H1 (cell line): ENCODE measurements at regions not wholly inside any gene's neighbourhood (a gene's known extent, or its start where the extent isn't known, plus 50 kb on each side); places are given as distances from the start of the nearest gene placed in this dataset.
A peak's percentile ranks its signal among the peaks of the same experiment; 100 is the strongest.

Experiments used
- CTCF ChIA-PET: fragments of 300-600 bp; sonication (Branson Sonifier 250); formaldehyde crosslinking; loops from one replicate; lab custom pipeline; 2021; ENCODE audit not compliant: partially characterized antibody; lab: Charles Lee
- POLR2A ChIA-PET: fragments of 300-600 bp; sonication (Branson Sonifier 250); formaldehyde crosslinking; loops from one replicate; lab custom pipeline; 2021; ENCODE audit warnings: inconsistent platforms; ENCODE audit not compliant: partially characterized antibody; lab: Charles Lee
- DNase-seq, 2 experiments: peaks; one replicate each; pipeline versions ENCODE4 v3.0.0 to v3.0.0-alpha.2; 2010 to 2022; ENCODE audit warnings: low spot score in 2 of 2, low read depth in 1 of 2, mixed read lengths in 1 of 2
- FAIRE-seq: peaks from 2 replicates; lab custom pipeline; 2011; peaks lifted over from hg19 to GRCh38; lab: Jason Lieb, UNC
- H2AFZ ChIP-seq: 2 replicates; pipeline ENCODE4 v1.8.1; 2012; ENCODE audit warnings: low read length, inconsistent platforms
- H2AK5ac ChIP-seq: 2 replicates; pipeline ENCODE4 v1.6.1; 2013; ENCODE audit warnings: low read depth, low read length
- H2BK120ac ChIP-seq: replicated peaks from 2 replicates; pipeline ENCODE3; 2013; ENCODE audit warnings: low read depth, low read length, inconsistent platforms
- H2BK12ac ChIP-seq: 2 replicates; pipeline ENCODE4 v1.6.1; 2013; ENCODE audit warnings: low read depth, low read length
- H2BK15ac ChIP-seq: 2 replicates; pipeline ENCODE4 v1.6.1; 2013; ENCODE audit warnings: low read length
- H2BK20ac ChIP-seq: 2 replicates; pipeline ENCODE4 v1.6.1; 2013; ENCODE audit warnings: low read length
- H2BK5ac ChIP-seq: 2 replicates; pipeline ENCODE4 v1.6.1; 2013; ENCODE audit warnings: low read depth, low read length
- H3K14ac ChIP-seq: 2 replicates; pipeline ENCODE4 v1.6.1; 2013; ENCODE audit warnings: inconsistent platforms; ENCODE audit not compliant: insufficient read length
- H3K18ac ChIP-seq: 2 replicates; pipeline ENCODE4 v1.6.1; 2013; ENCODE audit warnings: low read length; ENCODE audit errors: extremely low read depth
- H3K23ac ChIP-seq: 2 replicates; pipeline ENCODE4 v1.6.1; 2013; ENCODE audit warnings: inconsistent platforms; ENCODE audit not compliant: insufficient read length
- H3K23me2 ChIP-seq: 2 replicates; pipeline ENCODE4 v1.6.1; 2013; ENCODE audit warnings: low read depth, low read length
- H3K27ac ChIP-seq: 2 replicates; pipeline ENCODE4 v1.6.1; 2011; ENCODE audit warnings: low read depth, low read length, inconsistent platforms
- H3K27me3 ChIP-seq, 4 experiments: replicated peaks in 1 of 4; 1 replicate in 1 of 4; 2 replicates in 3 of 4; pipeline versions ENCODE4 v1.6.1 to v1.8.1; 2011 to 2013; ENCODE audit warnings: low read length in 3 of 4, mild to moderate bottlenecking in 3 of 4, inconsistent platforms in 2 of 4, mixed read lengths in 2 of 4, moderate library complexity in 1 of 4; ENCODE audit not compliant: control insufficient read depth in 3 of 4, insufficient read depth in 3 of 4; ENCODE audit errors: extremely low read depth in 1 of 4
- H3K36me3 ChIP-seq, 4 experiments: 2 replicates each; pipeline versions ENCODE4 v1.6.1 to v1.8.1; 2011 to 2013; ENCODE audit warnings: mild to moderate bottlenecking in 4 of 4, low read length in 3 of 4, moderate library complexity in 2 of 4, control low read depth in 1 of 4, inconsistent platforms in 1 of 4; ENCODE audit not compliant: insufficient read depth in 4 of 4, control insufficient read depth in 2 of 4
- H3K4ac ChIP-seq: replicated peaks from 2 replicates; pipeline ENCODE3; 2013; ENCODE audit warnings: low read length, low read depth, mixed read lengths, inconsistent platforms; ENCODE audit not compliant: insufficient read length
- H3K4me1 ChIP-seq, 4 experiments: replicated peaks in 1 of 4; 1 replicate in 1 of 4; 2 replicates in 3 of 4; pipeline versions ENCODE4 v1.6.1 to v1.8.1; 2011 to 2013; ENCODE audit warnings: low read length in 3 of 4, inconsistent platforms in 2 of 4, mixed read lengths in 1 of 4; ENCODE audit not compliant: insufficient read depth in 4 of 4, control insufficient read depth in 3 of 4
- H3K4me2 ChIP-seq, 2 experiments: 2 replicates each; pipeline versions ENCODE4 v1.6.1 to v1.8.1; 2011 to 2013; ENCODE audit warnings: low read depth in 2 of 2, low read length in 2 of 2, control low read depth in 1 of 2, inconsistent platforms in 1 of 2, mild to moderate bottlenecking in 1 of 2; ENCODE audit not compliant: insufficient read depth in 1 of 2
- H3K4me3 ChIP-seq, 4 experiments: fragments of 200-600, 300-600 bp in 1 of 4; sonication (generic), shearing (Covaris generic), sonication (Bioruptor Twin) in 1 of 4; 2 replicates each; pipeline versions ENCODE4 v1.5.1 to v1.8.1; 2011 to 2016; ENCODE audit warnings: low read length in 4 of 4, low read depth in 3 of 4, control low read depth in 2 of 4, inconsistent platforms in 2 of 4, mild to moderate bottlenecking in 2 of 4, mixed read lengths in 1 of 4, moderate library complexity in 1 of 4; ENCODE audit not compliant: insufficient read depth in 2 of 4; ENCODE audit errors: extremely low read depth in 1 of 4
- H3K56ac ChIP-seq: replicated peaks from 2 replicates; pipeline ENCODE3; 2013; ENCODE audit warnings: low read depth, mild to moderate bottlenecking, mixed read lengths, low read length, inconsistent platforms; ENCODE audit not compliant: insufficient read length
- H3K79me1 ChIP-seq: 2 replicates; pipeline ENCODE4 v1.6.1; 2013; ENCODE audit warnings: low read depth, low read length, control low read depth
- H3K79me2 ChIP-seq, 2 experiments: 2 replicates each; pipeline versions ENCODE4 v1.6.1 to v1.8.1; 2012 to 2013; ENCODE audit warnings: low read length in 2 of 2, mild to moderate bottlenecking in 2 of 2, inconsistent platforms in 1 of 2; ENCODE audit not compliant: insufficient read depth in 2 of 2, control insufficient read depth in 1 of 2
- H3K9ac ChIP-seq, 4 experiments: replicated peaks in 1 of 4; 1 replicate in 1 of 4; 2 replicates in 3 of 4; pipeline versions ENCODE4 v1.6.1 to v1.8.1; 2011 to 2013; ENCODE audit warnings: low read depth in 3 of 4, low read length in 3 of 4, control low read depth in 2 of 4, mild to moderate bottlenecking in 2 of 4, moderate library complexity in 2 of 4, inconsistent platforms in 1 of 4; ENCODE audit errors: extremely low read depth in 1 of 4
- H3K9me3 ChIP-seq, 2 experiments: 2 replicates each; pipeline versions ENCODE4 v1.6.1 to v1.8.1; 2012 to 2013; ENCODE audit warnings: mild to moderate bottlenecking in 2 of 2, moderate library complexity in 2 of 2, control low read depth in 1 of 2, inconsistent platforms in 1 of 2, low read depth in 1 of 2, low read length in 1 of 2, mixed read lengths in 1 of 2; ENCODE audit not compliant: insufficient read depth in 2 of 2
- H4K20me1 ChIP-seq, 2 experiments: replicated peaks in 1 of 2; 2 replicates each; pipeline versions ENCODE3 to v1.8.1; 2011 to 2013; ENCODE audit warnings: inconsistent platforms in 2 of 2, low read length in 2 of 2, mild to moderate bottlenecking in 1 of 2; ENCODE audit not compliant: insufficient read depth in 2 of 2, control insufficient read depth in 1 of 2
- H4K5ac ChIP-seq: 2 replicates; pipeline ENCODE4 v1.6.1; 2013; ENCODE audit warnings: low read length, low read depth, mixed read lengths, inconsistent platforms; ENCODE audit not compliant: insufficient read length
- H4K8ac ChIP-seq: 2 replicates; pipeline ENCODE4 v1.8.0; 2013; ENCODE audit warnings: mild to moderate bottlenecking, moderate library complexity, low read length, inconsistent platforms; ENCODE audit not compliant: insufficient read depth; ENCODE audit errors: extremely low read depth
- H4K91ac ChIP-seq: replicated peaks from 2 replicates; pipeline ENCODE3; 2013; ENCODE audit warnings: low read length, mixed read lengths, inconsistent platforms; ENCODE audit not compliant: insufficient read length
- BACH1 ChIP-seq: IDR thresholded peaks from 2 replicates; pipeline ENCODE4 v1.6.1; 2012; ENCODE audit warnings: low read length, improper control_type of control experiment
- BRCA1 ChIP-seq: IDR thresholded peaks from 2 replicates; pipeline ENCODE4 v1.6.1; 2012; ENCODE audit warnings: low read depth, low read length, improper control_type of control experiment
- CBX8 ChIP-seq: fragments of 300-800, 300-1000 bp; sonication (generic); IDR thresholded peaks from 2 replicates; pipeline ENCODE4 v1.7.1; 2016; ENCODE audit warnings: low read depth, low read length, borderline replicate concordance
- CHD1 ChIP-seq: IDR thresholded peaks from 2 replicates; pipeline ENCODE4 v1.6.1; 2012; ENCODE audit warnings: low read depth, low read length, improper control_type of control experiment
- CREB1 ChIP-seq: IDR thresholded peaks from 2 replicates; pipeline ENCODE4 v1.6.1; 2012; ENCODE audit warnings: inconsistent platforms
- NANOG ChIP-seq: IDR thresholded peaks from 2 replicates; pipeline ENCODE4 v1.6.1; 2011; ENCODE audit warnings: low read length, low read depth, mild to moderate bottlenecking, inconsistent platforms; ENCODE audit not compliant: insufficient read depth, poor library complexity, severe bottlenecking
- SP1 ChIP-seq: IDR thresholded peaks from 2 replicates; pipeline ENCODE4 v1.6.1; 2011; ENCODE audit warnings: low read depth, low read length
- SRF ChIP-seq: IDR thresholded peaks from 2 replicates; pipeline ENCODE4 v1.6.1; 2011; ENCODE audit warnings: mild to moderate bottlenecking, low read depth, low read length, moderate library complexity
- TAF1 ChIP-seq: IDR thresholded peaks from 2 replicates; pipeline ENCODE4 v1.6.1; 2011; ENCODE audit warnings: mild to moderate bottlenecking, low read depth, low read length
- WGBS, 2 experiments: shearing (Covaris generic) in 1 of 2; methylation state at CpG; one replicate each; pipeline versions ENCODE4 v1.1.6 to v1.1.7; 2013 to 2015; ENCODE audit warnings: low lambda C conversion rate in 2 of 2, mixed read lengths in 2 of 2, inconsistent platforms in 1 of 2, low coverage in 1 of 2, missing lambda C conversion rate in 1 of 2; ENCODE audit not compliant: insufficient replicate concordance in 2 of 2, insufficient coverage in 1 of 2, insufficient read length in 1 of 2; ENCODE audit errors: extremely low coverage in 1 of 2, missing lambda C conversion rate in 1 of 2; 5-methylcytosine and 5-hydroxymethylcytosine counted together
- TF ChIP-seq, protein P1 (sequence below): IDR thresholded peaks from 2 replicates; pipeline ENCODE4 v1.6.1; 2011; ENCODE audit warnings: low read depth, mild to moderate bottlenecking, low read length; ENCODE audit not compliant: insufficient read depth
- TF ChIP-seq, protein P2 (sequence below), 3 experiments: IDR thresholded peaks; 1 replicate in 2 of 3; 2 replicates in 1 of 3; pipeline versions ENCODE4 v1.5.1 to v1.6.1; 2011; ENCODE audit warnings: low read length in 3 of 3, mild to moderate bottlenecking in 3 of 3, inconsistent platforms in 2 of 3, low read depth in 1 of 3, moderate library complexity in 1 of 3; ENCODE audit not compliant: insufficient read depth in 1 of 3; ENCODE audit errors: control extremely low read depth in 1 of 3

DNA sequence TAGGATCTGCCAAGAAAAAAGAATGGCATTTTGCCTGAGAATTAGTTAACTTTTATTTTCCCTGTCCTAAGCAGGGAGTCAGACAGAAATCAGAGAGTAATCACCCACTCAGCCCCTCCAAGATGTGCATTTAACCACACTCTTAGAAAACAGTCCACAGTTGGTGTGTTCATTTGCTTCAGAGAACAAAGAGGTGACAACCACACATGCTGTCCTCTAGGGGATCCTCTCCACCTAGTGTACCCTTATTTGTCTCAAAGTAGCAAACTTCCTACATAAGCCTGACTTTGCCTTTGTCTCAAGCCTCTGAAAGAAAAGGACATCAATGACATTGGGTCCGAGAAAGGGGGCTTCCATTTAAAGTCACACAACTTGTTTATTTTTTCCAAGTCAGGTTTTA is 107.0 kb upstream of the RFC3 start (continued):
- TF ChIP-seq CHD1 = no peak
- TF ChIP-seq, all 59 proteins: peak for 2

DNA sequence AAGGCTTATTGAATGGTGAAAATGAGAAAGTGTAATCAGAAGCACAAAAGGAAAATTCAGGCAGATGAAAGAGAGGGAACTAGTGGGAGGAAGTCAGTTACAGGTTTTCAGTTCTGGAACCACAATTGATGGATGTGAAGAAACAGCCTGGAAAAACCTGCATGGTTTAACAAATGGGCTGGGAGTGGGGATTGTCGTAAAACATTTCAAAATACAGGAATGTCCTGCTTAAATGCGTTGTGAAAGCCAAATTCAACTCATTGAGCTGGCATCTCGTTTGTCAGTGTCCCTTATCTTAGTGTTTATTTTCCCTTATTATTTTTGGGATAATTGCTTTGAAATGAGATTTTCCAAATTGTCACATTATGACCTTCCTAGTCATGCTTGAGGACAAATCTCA is 106.5 kb upstream of the RFC3 start:
- Histone ChIP-seq H3K27me3 (no peaks in the 10 kb centered on the region), H2BK5ac (no peak overlapping the region), H3K56ac (no peak overlapping the region), H3K36me3 (no peaks in the 10 kb centered on the region), H3K23me2 (no peaks in the 10 kb centered on the region), H2BK15ac (no peak overlapping the region), H3K4me1 (no peaks in the 10 kb centered on the region), H3K14ac (no peak overlapping the region), H3K79me2 (no peaks in the 10 kb centered on the region), H2AFZ (0 out of 2 replicates have a peak overlapping the region, but pooled peaks have one; percentile 23), H4K5ac (no peak overlapping the region), H3K4me2 (no peak overlapping the region), H4K91ac (no peak overlapping the region), H3K4me3 (no peak overlapping the region), H2BK120ac (no peak overlapping the region), H3K79me1 (no peaks in the 10 kb centered on the region), H4K8ac (no peak overlapping the region), H3K18ac (no peak overlapping the region), H3K9ac (no peak overlapping the region), H2BK20ac (no peak overlapping the region), H3K23ac (no peak overlapping the region), H3K4ac (no peak overlapping the region), H2AK5ac (no peak overlapping the region), H2BK12ac (no peak overlapping the region), H4K20me1 (no peaks in the 10 kb centered on the region), H3K27ac (no peak overlapping the region), H3K9me3 (no peaks in the 10 kb centered on the region)
- ChIA-PET CTCF (no interaction called here), POLR2A (no interaction called here)
- 80% methylated on average over 3 of the region's 3 CpGs; no CpG with 5 or more reads in 1 of the 2 experiments for WGBS, 2 experiments
- FAIRE-seq (no peak), DNase-seq (no peak)
- no peak for TF ChIP-seq CBX8
- no peak for TF ChIP-seq BRCA1
- no peak for TF ChIP-seq SP1
- no peak for TF ChIP-seq BACH1
- TF ChIP-seq CREB1 = no peak
- TF ChIP-seq TAF1 = no peak
- no peak for TF ChIP-seq NANOG
- TF ChIP-seq, protein P1, sequence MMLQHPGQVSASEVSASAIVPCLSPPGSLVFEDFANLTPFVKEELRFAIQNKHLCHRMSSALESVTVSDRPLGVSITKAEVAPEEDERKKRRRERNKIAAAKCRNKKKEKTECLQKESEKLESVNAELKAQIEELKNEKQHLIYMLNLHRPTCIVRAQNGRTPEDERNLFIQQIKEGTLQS = no peak
- TF ChIP-seq, protein P2, sequence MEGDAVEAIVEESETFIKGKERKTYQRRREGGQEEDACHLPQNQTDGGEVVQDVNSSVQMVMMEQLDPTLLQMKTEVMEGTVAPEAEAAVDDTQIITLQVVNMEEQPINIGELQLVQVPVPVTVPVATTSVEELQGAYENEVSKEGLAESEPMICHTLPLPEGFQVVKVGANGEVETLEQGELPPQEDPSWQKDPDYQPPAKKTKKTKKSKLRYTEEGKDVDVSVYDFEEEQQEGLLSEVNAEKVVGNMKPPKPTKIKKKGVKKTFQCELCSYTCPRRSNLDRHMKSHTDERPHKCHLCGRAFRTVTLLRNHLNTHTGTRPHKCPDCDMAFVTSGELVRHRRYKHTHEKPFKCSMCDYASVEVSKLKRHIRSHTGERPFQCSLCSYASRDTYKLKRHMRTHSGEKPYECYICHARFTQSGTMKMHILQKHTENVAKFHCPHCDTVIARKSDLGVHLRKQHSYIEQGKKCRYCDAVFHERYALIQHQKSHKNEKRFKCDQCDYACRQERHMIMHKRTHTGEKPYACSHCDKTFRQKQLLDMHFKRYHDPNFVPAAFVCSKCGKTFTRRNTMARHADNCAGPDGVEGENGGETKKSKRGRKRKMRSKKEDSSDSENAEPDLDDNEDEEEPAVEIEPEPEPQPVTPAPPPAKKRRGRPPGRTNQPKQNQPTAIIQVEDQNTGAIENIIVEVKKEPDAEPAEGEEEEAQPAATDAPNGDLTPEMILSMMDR (IDR thresholded peaks at IDR 0.05; ENCODE audit: control extremely low read depth in 1 of 3, insufficient read depth in 1 of 3, low read depth in 1 of 3, low read length in 3 of 3) = no peak
- TF ChIP-seq SRF = no peak
